HL-60 (cell line): ENCODE measurements at regions not wholly inside any gene's neighbourhood (a gene's known extent, or its start where the extent isn't known, plus 50 kb on each side); places are given as distances from the start of the nearest gene placed in this dataset.

ENCODE experiments used
- SPI1 ChIP-seq: IDR thresholded peaks from 2 replicates; pipeline ENCODE4 v1.6.1; 2012; ENCODE audit warnings: low read depth, mild to moderate bottlenecking, borderline replicate concordance
- TF ChIP-seq, protein P1 (sequence below): IDR thresholded peaks from one replicate; pipeline ENCODE4 v1.5.1; 2011; ENCODE audit warnings: low read length, control low read depth, inconsistent platforms; ENCODE audit not compliant: insufficient read depth
- TF ChIP-seq, protein P2 (sequence below): IDR thresholded peaks from 2 replicates; pipeline ENCODE4 v1.6.1; 2012; ENCODE audit warnings: low read depth; ENCODE audit not compliant: insufficient replicate concordance

- TF ChIP-seq, protein P1, sequence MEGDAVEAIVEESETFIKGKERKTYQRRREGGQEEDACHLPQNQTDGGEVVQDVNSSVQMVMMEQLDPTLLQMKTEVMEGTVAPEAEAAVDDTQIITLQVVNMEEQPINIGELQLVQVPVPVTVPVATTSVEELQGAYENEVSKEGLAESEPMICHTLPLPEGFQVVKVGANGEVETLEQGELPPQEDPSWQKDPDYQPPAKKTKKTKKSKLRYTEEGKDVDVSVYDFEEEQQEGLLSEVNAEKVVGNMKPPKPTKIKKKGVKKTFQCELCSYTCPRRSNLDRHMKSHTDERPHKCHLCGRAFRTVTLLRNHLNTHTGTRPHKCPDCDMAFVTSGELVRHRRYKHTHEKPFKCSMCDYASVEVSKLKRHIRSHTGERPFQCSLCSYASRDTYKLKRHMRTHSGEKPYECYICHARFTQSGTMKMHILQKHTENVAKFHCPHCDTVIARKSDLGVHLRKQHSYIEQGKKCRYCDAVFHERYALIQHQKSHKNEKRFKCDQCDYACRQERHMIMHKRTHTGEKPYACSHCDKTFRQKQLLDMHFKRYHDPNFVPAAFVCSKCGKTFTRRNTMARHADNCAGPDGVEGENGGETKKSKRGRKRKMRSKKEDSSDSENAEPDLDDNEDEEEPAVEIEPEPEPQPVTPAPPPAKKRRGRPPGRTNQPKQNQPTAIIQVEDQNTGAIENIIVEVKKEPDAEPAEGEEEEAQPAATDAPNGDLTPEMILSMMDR, result no peak
- TF ChIP-seq, protein P2, sequence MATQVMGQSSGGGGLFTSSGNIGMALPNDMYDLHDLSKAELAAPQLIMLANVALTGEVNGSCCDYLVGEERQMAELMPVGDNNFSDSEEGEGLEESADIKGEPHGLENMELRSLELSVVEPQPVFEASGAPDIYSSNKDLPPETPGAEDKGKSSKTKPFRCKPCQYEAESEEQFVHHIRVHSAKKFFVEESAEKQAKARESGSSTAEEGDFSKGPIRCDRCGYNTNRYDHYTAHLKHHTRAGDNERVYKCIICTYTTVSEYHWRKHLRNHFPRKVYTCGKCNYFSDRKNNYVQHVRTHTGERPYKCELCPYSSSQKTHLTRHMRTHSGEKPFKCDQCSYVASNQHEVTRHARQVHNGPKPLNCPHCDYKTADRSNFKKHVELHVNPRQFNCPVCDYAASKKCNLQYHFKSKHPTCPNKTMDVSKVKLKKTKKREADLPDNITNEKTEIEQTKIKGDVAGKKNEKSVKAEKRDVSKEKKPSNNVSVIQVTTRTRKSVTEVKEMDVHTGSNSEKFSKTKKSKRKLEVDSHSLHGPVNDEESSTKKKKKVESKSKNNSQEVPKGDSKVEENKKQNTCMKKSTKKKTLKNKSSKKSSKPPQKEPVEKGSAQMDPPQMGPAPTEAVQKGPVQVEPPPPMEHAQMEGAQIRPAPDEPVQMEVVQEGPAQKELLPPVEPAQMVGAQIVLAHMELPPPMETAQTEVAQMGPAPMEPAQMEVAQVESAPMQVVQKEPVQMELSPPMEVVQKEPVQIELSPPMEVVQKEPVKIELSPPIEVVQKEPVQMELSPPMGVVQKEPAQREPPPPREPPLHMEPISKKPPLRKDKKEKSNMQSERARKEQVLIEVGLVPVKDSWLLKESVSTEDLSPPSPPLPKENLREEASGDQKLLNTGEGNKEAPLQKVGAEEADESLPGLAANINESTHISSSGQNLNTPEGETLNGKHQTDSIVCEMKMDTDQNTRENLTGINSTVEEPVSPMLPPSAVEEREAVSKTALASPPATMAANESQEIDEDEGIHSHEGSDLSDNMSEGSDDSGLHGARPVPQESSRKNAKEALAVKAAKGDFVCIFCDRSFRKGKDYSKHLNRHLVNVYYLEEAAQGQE, result no peak
- no peak for TF ChIP-seq SPI1
Observed at GRCh38 chr3:160128056-160128455, 97.2 kb upstream of the C3orf80 start.
